Thymus (tissue), 11 donors: ENCODE measurements at regions not wholly inside any gene's neighbourhood (a gene's known extent, or its start where the extent isn't known, plus 50 kb on each side); places are given as distances from the start of the nearest gene placed in this dataset.

Experiments
- DNase-seq, 9 donors: peaks; one replicate each; pipeline ENCODE4 v3.0.0-alpha.2; 2013; ENCODE audit warnings: low spot score in 9 of 9, low read depth in 6 of 9, missing footprints in 1 of 9
- H3K27ac ChIP-seq, 2 donors: one replicate each; pipeline ENCODE4 v1.5.1; 2013; ENCODE audit warnings: control low read depth in 1 of 2, low read depth in 1 of 2, low read length in 1 of 2, mild to moderate bottlenecking in 1 of 2, moderate library complexity in 1 of 2
- H3K27me3 ChIP-seq, 2 donors: one replicate each; pipeline ENCODE4 v1.5.1; 2013; ENCODE audit warnings: low read length in 1 of 2; ENCODE audit not compliant: control insufficient read depth in 2 of 2, insufficient read depth in 1 of 2
- H3K36me3 ChIP-seq, 2 donors: one replicate each; pipeline ENCODE4 v1.5.1; 2013; ENCODE audit warnings: low read length in 1 of 2, mild to moderate bottlenecking in 1 of 2, moderate library complexity in 1 of 2; ENCODE audit not compliant: control insufficient read depth in 2 of 2, insufficient read depth in 2 of 2
- H3K4me1 ChIP-seq, 2 donors: one replicate each; pipeline ENCODE4 v1.5.1; 2013; ENCODE audit warnings: low read length in 2 of 2; ENCODE audit not compliant: control insufficient read depth in 2 of 2, insufficient read depth in 2 of 2
- H3K4me3 ChIP-seq, 2 donors: one replicate each; pipeline ENCODE4 v1.5.1; 2013; ENCODE audit warnings: low read length in 2 of 2, control low read depth in 1 of 2, mild to moderate bottlenecking in 1 of 2
- H3K9me3 ChIP-seq, 2 donors: one replicate each; pipeline ENCODE4 v1.5.1; 2013; ENCODE audit warnings: low read length in 1 of 2, mild to moderate bottlenecking in 1 of 2; ENCODE audit not compliant: control insufficient read depth in 2 of 2, insufficient read depth in 1 of 2
- WGBS: extraction: QIAGEN DNeasy Blood & Tissue Kit; methylation state at CpG from one replicate; pipeline ENCODE4 v1.1.7; 2013; 5-methylcytosine and 5-hydroxymethylcytosine counted together
- donor health status: healthy.

DNA sequence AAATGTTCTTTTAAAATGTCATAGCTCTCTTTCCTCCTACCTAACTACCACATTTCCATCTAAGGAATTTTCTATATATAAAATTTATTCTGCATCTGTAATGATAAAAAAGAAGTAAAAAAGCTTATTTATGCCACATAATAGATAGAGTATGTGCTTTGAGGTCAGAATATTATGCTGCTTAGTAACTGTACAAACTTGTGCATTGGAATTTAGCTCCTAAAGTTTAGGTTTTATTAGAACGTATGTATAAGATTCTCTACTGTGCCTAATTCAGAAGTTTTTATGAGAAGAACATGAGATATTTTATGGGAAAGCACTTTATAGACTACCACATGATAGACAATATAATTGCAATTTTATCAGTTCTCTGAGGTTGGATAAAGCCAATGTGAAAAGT lies 384.6 kb downstream of the SLC16A7 start:
- DNase-seq = no peak
- H3K9me3 ChIP-seq = no peaks in the 10 kb centered on the region
- H3K27ac ChIP-seq = no peak overlapping the region
- no peaks in the 10 kb centered on the region for H3K27me3 ChIP-seq
- 92% methylated on average over 1 of the region's 1 CpG for WGBS
- H3K4me1 ChIP-seq = no peaks in the 10 kb centered on the region
- H3K36me3 ChIP-seq = no peaks in the 10 kb centered on the region
- H3K4me3 ChIP-seq = no peak overlapping the region

- 92% methylated on average over 4 of the region's 4 CpGs for WGBS
- no peak for DNase-seq
- no peak overlapping the region for H3K4me3 ChIP-seq
- no peaks in the 10 kb centered on the region for H3K9me3 ChIP-seq
- H3K4me1 ChIP-seq = no peaks in the 10 kb centered on the region
- H3K27me3 ChIP-seq = no peaks in the 10 kb centered on the region
- H3K36me3 ChIP-seq = no peaks in the 10 kb centered on the region
- H3K27ac ChIP-seq = no peak overlapping the region
Measured at GRCh38 chr12:59999291-59999690, 403.5 kb downstream of the SLC16A7 start.

GRCh38 chr12:60010486-60010885 lies 414.7 kb downstream of the SLC16A7 start:
- Histone ChIP-seq H3K4me1 (no peaks in the 10 kb centered on the region), H3K27ac (no peak overlapping the region), H3K36me3 (no peaks in the 10 kb centered on the region), H3K27me3 (no peaks in the 10 kb centered on the region), H3K4me3 (no peak overlapping the region), H3K9me3 (no peaks in the 10 kb centered on the region)
- WGBS = 89% methylated on average over 1 of the region's 1 CpG
- DNase-seq = no peak

DNA sequence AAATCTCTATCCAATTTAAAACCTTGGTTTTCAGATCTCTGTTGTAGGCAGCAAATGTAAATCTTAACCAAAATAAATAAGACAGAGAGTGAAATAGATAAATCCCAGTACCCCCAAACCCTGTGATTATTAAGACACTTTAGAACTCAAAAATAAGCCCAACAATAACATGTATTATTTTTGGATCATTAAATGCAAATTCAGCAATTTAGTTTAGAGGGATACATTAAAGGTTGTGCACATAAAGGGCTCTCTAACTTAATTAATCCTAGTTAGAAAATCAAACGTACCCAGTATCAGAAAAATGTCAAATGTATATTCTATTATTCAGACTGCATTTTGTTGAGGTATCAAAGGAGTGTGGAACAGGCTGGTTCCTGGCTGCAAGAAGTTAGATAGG lies 416.8 kb downstream of the SLC16A7 start:
- H3K27me3 ChIP-seq = no peaks in the 10 kb centered on the region
- H3K36me3 ChIP-seq = no peaks in the 10 kb centered on the region
- WGBS = 78% methylated on average over 1 of the region's 1 CpG
- H3K9me3 ChIP-seq = no peaks in the 10 kb centered on the region
- no peak overlapping the region for H3K27ac ChIP-seq
- no peak for DNase-seq
- H3K4me3 ChIP-seq = no peak overlapping the region
- no peaks in the 10 kb centered on the region for H3K4me1 ChIP-seq

- Histone ChIP-seq H3K27ac (no peak overlapping the region), H3K27me3 (no peaks in the 10 kb centered on the region), H3K36me3 (no peaks in the 10 kb centered on the region), H3K4me3 (no peak overlapping the region), H3K4me1 (no peaks in the 10 kb centered on the region), H3K9me3 (no peaks in the 10 kb centered on the region)
- no peak for DNase-seq
Measured at GRCh38 chr12:60014436-60014835, 418.6 kb downstream of the SLC16A7 start.

- Histone ChIP-seq H3K27ac (no peak overlapping the region), H3K4me3 (no peak overlapping the region), H3K4me1 (no peaks in the 10 kb centered on the region), H3K36me3 (no peaks in the 10 kb centered on the region), H3K9me3 (peaks cover 1 to 9% of the 10 kb centered on the region in 2 donors), H3K27me3 (no peaks in the 10 kb centered on the region)
- 90% methylated on average over 2 of the region's 2 CpGs for WGBS
- DNase-seq = no peak
Measured at GRCh38 chr12:60020068-60020467, 424.2 kb downstream of the SLC16A7 start.

GRCh38 chr12:60021235-60021634 lies 425.4 kb downstream of the SLC16A7 start:
- Histone ChIP-seq H3K27me3 (no peaks in the 10 kb centered on the region), H3K4me3 (no peak overlapping the region), H3K36me3 (no peaks in the 10 kb centered on the region), H3K9me3 (peaks cover 1 to 9% of the 10 kb centered on the region in 2 donors), H3K27ac (no peak overlapping the region), H3K4me1 (no peaks in the 10 kb centered on the region)
- WGBS = over 99% methylated on average over 3 of the region's 3 CpGs
- DNase-seq = no peak

GRCh38 chr12:60027266-60027665 lies 431.4 kb downstream of the SLC16A7 start:
- no peaks in the 10 kb centered on the region for H3K9me3 ChIP-seq
- DNase-seq = no peak
- no peaks in the 10 kb centered on the region for H3K36me3 ChIP-seq
- H3K4me3 ChIP-seq = no peak overlapping the region
- H3K27me3 ChIP-seq = no peaks in the 10 kb centered on the region
- H3K27ac ChIP-seq = no peak overlapping the region
- no peaks in the 10 kb centered on the region for H3K4me1 ChIP-seq
- 95% methylated on average over 3 of the region's 3 CpGs for WGBS

GRCh38 chr12:60034147-60034546 lies 438.3 kb downstream of the SLC16A7 start:
- 78% methylated on average over 1 of the region's 1 CpG for WGBS
- no peak for DNase-seq
- Histone ChIP-seq H3K27me3 (no peaks in the 10 kb centered on the region), H3K9me3 (peaks cover 0 to 13% of the 10 kb centered on the region in 2 donors), H3K4me3 (no peak overlapping the region), H3K27ac (no peak overlapping the region), H3K4me1 (no peaks in the 10 kb centered on the region), H3K36me3 (no peaks in the 10 kb centered on the region)

GRCh38 chr12:60035835-60036234 lies 440.0 kb downstream of the SLC16A7 start:
- Histone ChIP-seq H3K4me3 (no peak overlapping the region), H3K27me3 (no peaks in the 10 kb centered on the region), H3K27ac (no peak overlapping the region), H3K4me1 (no peaks in the 10 kb centered on the region), H3K36me3 (no peaks in the 10 kb centered on the region), H3K9me3 (peaks cover 0 to 13% of the 10 kb centered on the region in 2 donors)
- DNase-seq = no peak
